HG02943 (cell line): ENCODE measurements at regions not wholly inside any gene's neighbourhood (a gene's known extent, or its start where the extent isn't known, plus 50 kb on each side); places are given as distances from the start of the nearest gene placed in this dataset.
A peak's percentile ranks its signal among the peaks of the same experiment; 100 is the strongest.

ENCODE experiments used
- ATAC-seq: cut with Tn5 transposase; IDR thresholded peaks from one replicate; pipeline ENCODE4 v1.9.1; 2021; ENCODE audit warnings: mild to moderate bottlenecking, low read depth, moderate library complexity; ENCODE audit not compliant: unreplicated experiment

GRCh38 chr2:205937211-205937610 lies 148.8 kb downstream of the INO80D start:
- no peak for ATAC-seq

- ATAC-seq: no peak
Measured at GRCh38 chr2:205936446-205936845, 149.5 kb downstream of the INO80D start.

- no peak for ATAC-seq
Measured at GRCh38 chr2:205934443-205934842, 151.5 kb downstream of the INO80D start.

GRCh38 chr2:205932861-205933260 lies 153.1 kb downstream of the INO80D start:
- ATAC-seq: no peak

- no peak for ATAC-seq
Measured at GRCh38 chr2:205931388-205931787, 154.6 kb downstream of the INO80D start.

DNA sequence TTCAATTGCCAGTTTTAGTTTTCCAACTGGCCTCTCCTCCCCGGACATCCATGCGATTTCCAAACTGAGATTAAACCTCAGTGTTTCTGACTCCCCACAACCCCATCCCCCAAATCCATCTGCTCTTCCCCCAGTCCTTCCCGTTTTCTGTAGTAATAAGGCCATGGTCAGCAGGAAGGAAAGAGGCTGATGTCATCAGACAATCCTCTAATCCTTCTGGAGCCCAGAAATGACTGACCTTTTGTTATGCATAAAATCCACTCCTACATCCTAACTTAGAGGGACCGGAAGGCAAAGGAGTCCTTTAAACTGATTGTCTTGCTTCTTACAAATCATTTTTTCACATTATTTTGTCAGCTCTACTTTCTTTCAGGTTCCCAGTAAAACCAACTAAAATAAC lies 155.8 kb downstream of the INO80D start:
- ATAC-seq: no peak

GRCh38 chr2:205929246-205929942 lies 156.6 kb downstream of the INO80D start:
- no peak for ATAC-seq

DNA sequence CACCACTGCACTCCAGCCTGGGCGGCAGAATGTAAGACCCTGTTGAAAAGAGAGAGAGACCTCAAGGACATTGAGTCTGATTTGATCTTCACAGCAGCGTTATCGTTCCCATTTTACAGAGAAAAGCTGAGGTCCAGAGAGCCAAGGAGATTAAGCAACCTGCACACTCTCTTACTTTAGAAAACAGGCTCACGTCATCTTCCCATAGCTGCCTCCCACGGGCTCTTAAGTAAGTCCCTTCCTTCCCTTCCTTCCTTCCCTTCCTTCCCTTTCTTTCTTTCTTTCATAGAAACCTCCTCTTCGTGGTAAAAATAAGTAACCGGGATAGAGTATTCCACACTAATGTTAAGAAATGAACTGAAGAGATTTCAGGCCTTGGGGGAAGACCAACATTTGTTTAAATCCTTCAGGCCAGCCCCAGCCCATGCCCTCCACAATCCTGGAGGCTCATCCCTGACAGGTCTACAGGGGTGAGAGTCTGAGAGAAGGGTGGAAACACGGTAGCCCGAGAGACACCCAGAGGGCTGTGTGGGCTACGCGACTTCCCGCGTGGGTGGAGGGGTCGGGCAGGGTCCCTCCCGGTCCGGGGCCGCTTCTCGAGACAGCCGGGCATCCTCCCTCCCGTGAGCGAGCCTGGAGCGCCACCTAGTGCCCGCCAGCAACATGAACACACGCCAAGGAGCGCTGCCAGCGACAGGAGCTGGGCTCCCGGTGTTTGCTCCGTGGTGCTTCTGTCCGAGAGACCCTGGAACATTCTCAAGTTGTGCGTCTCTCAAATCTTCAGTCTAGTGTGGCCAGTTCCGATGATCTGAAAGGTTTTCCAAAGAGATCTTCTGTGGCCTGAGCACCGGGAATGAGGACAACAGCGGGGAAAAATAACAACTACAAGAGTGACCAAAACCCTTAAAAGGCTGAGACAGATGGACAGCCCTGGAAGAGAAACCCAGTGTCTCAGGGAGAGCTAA lies 160.3 kb downstream of the INO80D start:
- ATAC-seq: peak; percentile 81

- ATAC-seq: no peak
Measured at GRCh38 chr2:205924676-205925075, 161.3 kb downstream of the INO80D start.

DNA sequence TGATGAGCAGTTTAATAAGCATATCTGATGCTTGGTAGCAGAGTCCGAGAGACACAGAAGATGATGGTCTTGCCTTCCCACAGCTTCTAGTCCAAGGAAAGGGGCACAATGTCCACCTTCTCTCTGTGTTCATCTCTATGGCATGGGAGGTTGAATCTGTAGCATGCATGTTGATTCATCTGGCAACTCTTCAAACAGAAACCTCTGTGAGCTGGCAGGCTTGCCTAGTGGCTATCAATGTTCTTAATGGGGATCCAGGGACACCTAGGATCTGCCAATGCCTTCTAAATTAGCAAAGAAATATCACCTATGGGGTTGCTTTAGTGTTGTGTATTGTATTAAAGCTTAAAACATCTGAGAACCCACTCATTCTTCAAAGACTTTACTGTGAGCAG lies 170.8 kb downstream of the INO80D start:
- no peak for ATAC-seq

- no peak for ATAC-seq
Measured at GRCh38 chr2:205914213-205915129, 171.5 kb downstream of the INO80D start.

DNA sequence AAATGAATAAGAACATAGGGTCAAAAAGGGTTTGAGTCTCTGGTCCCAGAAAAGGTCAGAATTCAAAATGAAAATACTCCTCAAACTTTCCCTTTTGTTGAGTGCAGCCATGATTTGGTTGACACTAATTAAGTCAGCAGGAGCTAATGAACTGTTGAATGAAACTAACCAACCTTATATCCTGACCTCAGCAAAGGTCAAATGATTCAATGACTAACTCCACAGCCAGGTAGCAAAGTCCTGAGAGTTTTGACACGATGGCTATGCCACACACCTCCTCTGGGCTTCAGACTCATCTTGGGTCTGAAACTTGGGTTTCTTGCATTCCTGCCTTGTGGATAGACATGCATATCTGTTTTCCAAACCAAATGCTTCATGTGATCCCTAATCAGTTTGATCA lies 172.3 kb downstream of the INO80D start:
- no peak for ATAC-seq

- no peak for ATAC-seq
Measured at GRCh38 chr2:205911306-205911705, 174.7 kb downstream of the INO80D start.

DNA sequence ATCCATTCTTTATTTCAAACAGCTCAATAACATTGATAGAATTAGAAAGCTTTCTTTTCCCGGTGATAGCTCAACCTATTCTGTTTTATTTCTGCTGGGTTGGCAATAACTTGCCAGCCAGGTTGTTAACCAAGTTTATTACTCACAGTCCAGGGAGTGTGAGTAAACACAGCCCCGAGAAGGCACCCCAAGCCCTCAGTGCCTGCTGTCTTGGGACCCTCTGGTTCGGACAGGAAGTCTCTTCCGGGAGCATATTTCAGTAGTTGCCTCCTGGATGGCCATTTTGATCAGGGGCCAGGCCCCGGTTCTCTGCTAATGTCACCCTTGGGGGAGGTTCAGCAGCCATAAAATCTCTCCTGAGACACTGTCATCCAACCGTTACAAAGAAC lies 176.8 kb downstream of the INO80D start:
- ATAC-seq: no peak

GRCh38 chr2:205908212-205909183 lies 177.5 kb downstream of the INO80D start:
- ATAC-seq: no peak

DNA sequence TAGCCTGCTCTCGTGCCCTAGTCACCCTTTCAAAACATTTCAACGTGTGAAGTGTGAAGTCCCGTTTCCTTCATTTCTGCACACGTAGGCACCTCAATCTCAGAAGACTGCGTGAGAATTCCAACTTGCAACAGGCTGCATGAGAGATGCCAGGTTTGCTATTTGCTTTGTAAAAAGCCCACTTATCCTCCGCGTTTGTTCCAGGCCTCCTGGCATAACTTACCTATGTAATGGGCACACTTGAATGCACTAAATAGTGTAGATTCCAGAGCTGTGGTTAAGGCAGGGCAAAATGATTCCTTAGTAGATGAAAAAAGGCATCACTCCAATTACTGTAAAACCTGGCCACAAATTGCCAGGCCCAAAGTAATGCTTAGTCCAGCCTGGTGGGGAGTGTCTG lies 179.6 kb downstream of the INO80D start:
- no peak for ATAC-seq

GRCh38 chr2:205905576-205905975 lies 180.4 kb downstream of the INO80D start:
- ATAC-seq: no peak

DNA sequence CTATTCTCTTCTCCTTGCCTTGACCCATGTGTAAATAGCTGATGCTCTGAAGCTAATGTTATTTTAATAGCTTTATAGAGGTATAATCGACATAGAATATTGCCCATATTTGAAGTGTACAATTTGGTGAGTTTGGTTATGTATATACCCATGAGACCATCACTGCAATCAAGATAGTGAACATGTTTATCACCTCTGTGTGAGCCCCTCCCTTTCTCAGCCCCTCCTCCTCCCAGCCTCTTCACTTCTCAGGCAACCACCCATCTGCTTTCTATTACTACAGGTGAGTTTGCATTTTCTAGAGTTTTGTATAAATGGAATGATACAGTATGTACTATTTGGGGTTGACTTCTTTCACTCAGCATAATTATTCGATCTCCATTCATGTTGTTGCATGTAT lies 181.1 kb downstream of the INO80D start:
- no peak for ATAC-seq

- ATAC-seq: peak; percentile 61
Measured at GRCh38 chr2:205903549-205904129, 182.3 kb downstream of the INO80D start.
